ENCODE measurements at regions not wholly inside any gene's neighbourhood (a gene's known extent, or its start where the extent isn't known, plus 50 kb on each side); places are given as distances from the start of the nearest gene placed in this dataset.

- intact Hi-C loops (cut with DNase I), result no loop called here
- no peak for DNase-seq (ENCODE audit: low spot score)
- H3K4me3 ChIP-seq, result no peak overlapping the region
- 78% methylated on average over 2 of the region's 2 CpGs for WGBS
- H3K27ac ChIP-seq, result no peak overlapping the region
- H3K4me1 ChIP-seq (replicated peaks), result no peaks in the 10 kb centered on the region
- H3K36me3 ChIP-seq, result no peaks in the 10 kb centered on the region
- H3K9me3 ChIP-seq, result no peaks in the 10 kb centered on the region
- H3K27me3 ChIP-seq (replicated peaks; ENCODE audit: insufficient read depth), result no peaks in the 10 kb centered on the region
- TF ChIP-seq POLR2A (IDR thresholded peaks at IDR 0.05) (no peak), POLR2AphosphoS5 (IDR thresholded peaks at IDR 0.05) (no peak)
- TF ChIP-seq, protein P1, sequence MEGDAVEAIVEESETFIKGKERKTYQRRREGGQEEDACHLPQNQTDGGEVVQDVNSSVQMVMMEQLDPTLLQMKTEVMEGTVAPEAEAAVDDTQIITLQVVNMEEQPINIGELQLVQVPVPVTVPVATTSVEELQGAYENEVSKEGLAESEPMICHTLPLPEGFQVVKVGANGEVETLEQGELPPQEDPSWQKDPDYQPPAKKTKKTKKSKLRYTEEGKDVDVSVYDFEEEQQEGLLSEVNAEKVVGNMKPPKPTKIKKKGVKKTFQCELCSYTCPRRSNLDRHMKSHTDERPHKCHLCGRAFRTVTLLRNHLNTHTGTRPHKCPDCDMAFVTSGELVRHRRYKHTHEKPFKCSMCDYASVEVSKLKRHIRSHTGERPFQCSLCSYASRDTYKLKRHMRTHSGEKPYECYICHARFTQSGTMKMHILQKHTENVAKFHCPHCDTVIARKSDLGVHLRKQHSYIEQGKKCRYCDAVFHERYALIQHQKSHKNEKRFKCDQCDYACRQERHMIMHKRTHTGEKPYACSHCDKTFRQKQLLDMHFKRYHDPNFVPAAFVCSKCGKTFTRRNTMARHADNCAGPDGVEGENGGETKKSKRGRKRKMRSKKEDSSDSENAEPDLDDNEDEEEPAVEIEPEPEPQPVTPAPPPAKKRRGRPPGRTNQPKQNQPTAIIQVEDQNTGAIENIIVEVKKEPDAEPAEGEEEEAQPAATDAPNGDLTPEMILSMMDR (IDR thresholded peaks at IDR 0.05), result no peak
Observed at GRCh38 chr20:24361541-24361940, 107.9 kb upstream of the SYNDIG1 start.

DNA sequence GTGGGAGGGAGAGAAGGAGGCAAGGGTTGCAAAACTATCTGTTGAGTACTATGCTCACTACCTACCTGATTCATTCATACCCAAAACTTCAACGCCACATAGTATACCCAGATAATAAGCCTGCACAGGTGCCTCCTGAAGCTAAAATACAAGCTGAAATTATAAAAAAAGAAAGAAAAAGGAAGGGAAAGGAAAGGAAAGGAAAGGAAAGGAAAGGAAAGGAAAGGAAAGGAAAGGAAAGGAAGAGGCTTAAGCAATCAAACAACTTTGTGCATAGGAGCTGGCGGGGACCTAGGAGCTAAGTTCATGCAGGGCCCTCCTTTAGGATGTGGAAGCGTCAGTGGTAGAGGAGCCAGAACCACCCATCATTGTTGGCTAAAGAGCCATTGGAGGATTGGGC is 108.9 kb upstream of the SYNDIG1 start:
- no peak for DNase-seq (ENCODE audit: low spot score)
- H3K27me3 ChIP-seq (replicated peaks; ENCODE audit: insufficient read depth), result no peaks in the 10 kb centered on the region
- no peaks in the 10 kb centered on the region for H3K36me3 ChIP-seq
- no peaks in the 10 kb centered on the region for H3K9me3 ChIP-seq
- H3K4me1 ChIP-seq (replicated peaks), result no peaks in the 10 kb centered on the region
- 96% methylated on average over 3 of the region's 3 CpGs for WGBS
- TF ChIP-seq POLR2AphosphoS5 (IDR thresholded peaks at IDR 0.05) (no peak), POLR2A (IDR thresholded peaks at IDR 0.05) (no peak)
- TF ChIP-seq, protein P1 (IDR thresholded peaks at IDR 0.05), result no peak
- no peak overlapping the region for H3K4me3 ChIP-seq
- intact Hi-C loops (cut with DNase I), result no loop called here
- no peak overlapping the region for H3K27ac ChIP-seq

- Histone ChIP-seq H3K4me1 (replicated peaks) (no peaks in the 10 kb centered on the region), H3K27me3 (replicated peaks; ENCODE audit: insufficient read depth) (no peaks in the 10 kb centered on the region), H3K9me3 (no peaks in the 10 kb centered on the region), H3K36me3 (no peaks in the 10 kb centered on the region), H3K4me3 (no peak overlapping the region), H3K27ac (no peak overlapping the region)
- 92% methylated on average over 8 of the region's 8 CpGs for WGBS
- TF ChIP-seq POLR2AphosphoS5 (IDR thresholded peaks at IDR 0.05) (no peak), POLR2A (IDR thresholded peaks at IDR 0.05) (no peak)
- TF ChIP-seq, protein P1 (IDR thresholded peaks at IDR 0.05), result no peak
- intact Hi-C loops (cut with DNase I), result no loop called here
- DNase-seq (ENCODE audit: low spot score), result no peak
Observed at GRCh38 chr20:24359321-24360027, 110.0 kb upstream of the SYNDIG1 start.

DNA sequence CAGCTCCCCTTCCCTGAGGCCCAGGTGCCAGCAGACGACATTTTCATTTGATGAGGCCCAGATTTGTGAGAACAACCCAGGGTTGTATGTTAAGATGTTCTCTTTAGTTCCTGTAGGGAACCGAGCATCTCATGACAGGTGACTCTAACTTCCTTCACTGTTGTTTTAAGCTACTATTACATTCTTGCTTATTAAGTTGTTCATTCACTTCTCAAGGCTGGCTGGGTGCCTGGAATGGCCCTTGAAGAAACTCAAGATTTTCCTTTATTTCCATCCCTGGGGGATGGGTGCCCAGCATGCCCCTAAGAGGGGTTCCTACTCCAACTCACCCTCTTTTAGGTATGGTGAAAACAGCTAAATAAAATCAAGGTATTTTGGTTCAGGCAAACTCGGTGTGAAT is 111.5 kb upstream of the SYNDIG1 start:
- no peaks in the 10 kb centered on the region for H3K4me1 ChIP-seq (replicated peaks)
- no peak overlapping the region for H3K4me3 ChIP-seq
- WGBS, result 52% methylated on average over 3 of the region's 3 CpGs
- TF ChIP-seq POLR2A (IDR thresholded peaks at IDR 0.05), result no peak
- no peak for TF ChIP-seq POLR2AphosphoS5 (IDR thresholded peaks at IDR 0.05)
- TF ChIP-seq, protein P1 (IDR thresholded peaks at IDR 0.05), result no peak
- no peaks in the 10 kb centered on the region for H3K36me3 ChIP-seq
- intact Hi-C loops (cut with DNase I), result no loop called here
- H3K27ac ChIP-seq, result no peak overlapping the region
- H3K9me3 ChIP-seq, result no peaks in the 10 kb centered on the region
- H3K27me3 ChIP-seq (replicated peaks; ENCODE audit: insufficient read depth), result no peaks in the 10 kb centered on the region
- no peak for DNase-seq (ENCODE audit: low spot score)

DNA sequence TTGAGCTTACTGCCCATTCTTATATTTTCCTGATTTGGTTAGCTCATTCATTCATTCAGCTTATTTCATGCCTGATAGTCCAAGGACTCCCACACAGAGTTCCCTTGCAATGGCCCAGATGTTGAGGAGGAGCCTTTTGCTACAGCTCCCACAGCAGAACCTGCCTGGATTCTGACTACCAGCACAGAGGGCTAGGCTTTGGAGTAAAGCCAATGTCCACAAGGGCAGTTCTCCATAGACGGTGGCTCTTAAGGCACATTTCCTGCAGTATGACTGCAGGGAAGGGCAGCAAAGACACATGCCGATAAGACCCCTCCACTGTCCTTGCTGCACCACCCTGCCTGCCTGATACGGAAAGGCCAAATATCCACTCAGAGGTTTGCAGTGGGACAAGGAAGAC is 112.3 kb upstream of the SYNDIG1 start:
- no peaks in the 10 kb centered on the region for H3K36me3 ChIP-seq
- no peaks in the 10 kb centered on the region for H3K27me3 ChIP-seq (replicated peaks; ENCODE audit: insufficient read depth)
- no peak overlapping the region for H3K27ac ChIP-seq
- WGBS, result 60% methylated on average over 3 of the region's 3 CpGs
- no peak overlapping the region for H3K4me3 ChIP-seq
- DNase-seq (ENCODE audit: low spot score), result no peak
- no peaks in the 10 kb centered on the region for H3K9me3 ChIP-seq
- intact Hi-C loops (cut with DNase I), result no loop called here
- no peaks in the 10 kb centered on the region for H3K4me1 ChIP-seq (replicated peaks)
- TF ChIP-seq, protein P1 (IDR thresholded peaks at IDR 0.05), result no peak
- no peak for TF ChIP-seq POLR2AphosphoS5 (IDR thresholded peaks at IDR 0.05)
- TF ChIP-seq POLR2A (IDR thresholded peaks at IDR 0.05), result no peak

Data from prostate gland (tissue), 2 donors.